KOPT-K1 (cell line): ENCODE measurements at regions not wholly inside any gene's neighbourhood (a gene's known extent, or its start where the extent isn't known, plus 50 kb on each side); places are given as distances from the start of the nearest gene placed in this dataset.
"Not testable (repeated sequence)": the region's sequence is repeated elsewhere in the genome, so short reads cannot be mapped to it uniquely, and the experiment has no call there.

ENCODE experiments used
- H3K27ac ChIP-seq: fragments of 200-600 bp; sonication (generic); 2 replicates; pipeline ENCODE4 v1.5.1; 2016; ENCODE audit warnings: antibody characterized with exemption, mild to moderate bottlenecking, low read depth, low read length; ENCODE audit not compliant: poor library complexity, severe bottlenecking
- H3K36me3 ChIP-seq: fragments of 200-600 bp; sonication (generic); 2 replicates; pipeline ENCODE4 v1.5.1; 2017; ENCODE audit warnings: antibody characterized with exemption, mild to moderate bottlenecking, low read length, moderate library complexity; ENCODE audit not compliant: insufficient read depth
- H3K9me3 ChIP-seq: fragments of 200-600 bp; sonication (generic); 2 replicates; pipeline ENCODE4 v1.5.1; 2017; ENCODE audit warnings: antibody characterized with exemption, low read length, mild to moderate bottlenecking; ENCODE audit not compliant: insufficient read depth, poor library complexity, severe bottlenecking

- no peaks in the 10 kb centered on the region for H3K9me3 ChIP-seq
- H3K36me3 ChIP-seq, result no peaks in the 10 kb centered on the region
- no peak overlapping the region for H3K27ac ChIP-seq
Measured at GRCh38 chr12:42887657-42888056, 298.1 kb upstream of the PRICKLE1 start.

DNA sequence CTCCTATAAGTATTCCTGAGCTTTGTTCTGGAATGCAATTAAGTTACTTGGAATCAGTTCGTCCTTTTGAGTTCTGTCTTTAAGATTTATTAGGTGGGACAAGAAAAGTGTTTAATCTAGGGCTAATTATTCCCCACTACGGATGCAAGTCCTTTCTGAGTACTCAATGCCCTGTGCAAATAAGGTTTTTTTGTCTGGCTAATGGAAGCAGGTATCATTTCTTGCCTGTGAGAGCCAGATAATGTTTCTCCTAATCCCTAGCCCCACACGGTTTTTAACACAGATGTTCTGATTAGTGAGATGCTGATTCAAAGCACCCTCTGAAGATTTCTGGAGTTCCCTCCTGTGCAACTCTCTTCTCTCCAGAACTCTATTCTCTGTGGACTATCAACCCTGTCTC, 296.6 kb upstream of the PRICKLE1 start:
- Histone ChIP-seq H3K9me3 (no peaks in the 10 kb centered on the region), H3K36me3 (no peaks in the 10 kb centered on the region), H3K27ac (no peak overlapping the region)

GRCh38 chr12:42885677-42886076, 296.1 kb upstream of the PRICKLE1 start:
- H3K27ac ChIP-seq, result no peak overlapping the region
- no peaks in the 10 kb centered on the region for H3K36me3 ChIP-seq
- H3K9me3 ChIP-seq, result no peaks in the 10 kb centered on the region

- Histone ChIP-seq H3K36me3 (no peaks in the 10 kb centered on the region), H3K9me3 (no peaks in the 10 kb centered on the region), H3K27ac (no peak overlapping the region)
Measured at GRCh38 chr12:42884116-42884515, 294.6 kb upstream of the PRICKLE1 start.

DNA sequence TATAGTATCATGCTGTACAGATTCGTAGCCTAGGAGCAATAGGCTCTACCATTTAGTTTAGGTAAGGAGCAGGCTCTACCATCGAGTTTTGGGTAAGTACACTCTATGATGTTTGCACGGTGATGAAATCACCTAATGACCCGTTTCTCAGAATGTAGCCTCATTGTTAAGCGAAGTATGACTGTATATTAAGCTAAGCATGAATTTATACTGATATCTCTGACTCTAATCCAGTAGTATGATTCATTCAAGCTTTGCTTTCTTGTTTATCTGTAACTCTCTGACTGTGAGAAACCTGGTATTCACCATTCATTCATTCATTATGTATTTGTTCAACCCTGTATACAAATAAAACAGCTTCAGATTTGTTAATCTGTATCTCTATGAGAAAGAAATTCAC, 283.9 kb upstream of the PRICKLE1 start:
- Histone ChIP-seq H3K27ac (no peak overlapping the region), H3K36me3 (no peaks in the 10 kb centered on the region), H3K9me3 (no peaks in the 10 kb centered on the region)

GRCh38 chr12:42871816-42872215, 282.3 kb upstream of the PRICKLE1 start:
- Histone ChIP-seq H3K27ac (no peak overlapping the region), H3K9me3 (no peaks in the 10 kb centered on the region), H3K36me3 (no peaks in the 10 kb centered on the region)

DNA sequence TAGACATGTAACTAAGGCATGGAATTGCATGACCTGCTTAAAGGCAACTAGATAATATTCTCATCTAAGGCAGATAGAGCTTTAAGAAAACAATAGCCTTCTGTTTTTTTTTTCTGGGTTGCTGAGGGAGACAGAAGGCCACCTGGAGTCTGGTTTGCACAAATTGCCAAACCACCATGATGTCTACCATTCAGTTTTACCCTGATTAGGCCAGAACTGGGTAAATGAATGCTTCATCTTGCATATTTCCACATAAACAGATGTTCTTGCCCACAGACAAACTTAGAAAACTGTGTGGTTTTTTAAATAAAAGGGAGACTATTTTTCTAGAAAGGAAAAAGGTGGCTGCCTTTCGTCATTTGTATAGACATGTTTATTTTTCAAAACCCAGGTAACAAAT, 278.7 kb upstream of the PRICKLE1 start:
- no peaks in the 10 kb centered on the region for H3K36me3 ChIP-seq
- H3K27ac ChIP-seq, result no peak overlapping the region
- no peaks in the 10 kb centered on the region for H3K9me3 ChIP-seq

- Histone ChIP-seq H3K27ac (no peak overlapping the region), H3K36me3 (no peaks in the 10 kb centered on the region), H3K9me3 (no peaks in the 10 kb centered on the region)
Measured at GRCh38 chr12:42865282-42865681, 275.7 kb upstream of the PRICKLE1 start.

DNA sequence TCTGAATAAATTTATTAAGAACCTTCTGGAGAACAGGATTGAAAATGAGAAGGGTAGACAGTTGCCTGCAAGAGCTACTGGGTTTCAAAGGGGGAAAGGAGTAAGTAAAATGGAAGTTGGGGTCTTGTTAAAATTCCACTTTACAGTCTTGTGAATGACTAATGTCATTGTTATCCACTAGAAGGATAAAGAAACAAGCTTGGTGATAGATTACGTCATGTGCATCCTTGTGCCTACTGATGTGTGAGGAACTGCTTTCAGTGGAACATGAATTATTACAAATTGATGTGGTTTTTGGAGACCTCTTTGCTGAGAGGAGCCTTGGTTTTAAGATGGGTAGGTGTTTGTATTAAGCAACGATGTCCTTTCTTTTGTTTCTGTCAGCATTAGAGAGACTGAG, 272.5 kb upstream of the PRICKLE1 start:
- Histone ChIP-seq H3K36me3 (no peaks in the 10 kb centered on the region), H3K27ac (no peak overlapping the region), H3K9me3 (no peaks in the 10 kb centered on the region)

DNA sequence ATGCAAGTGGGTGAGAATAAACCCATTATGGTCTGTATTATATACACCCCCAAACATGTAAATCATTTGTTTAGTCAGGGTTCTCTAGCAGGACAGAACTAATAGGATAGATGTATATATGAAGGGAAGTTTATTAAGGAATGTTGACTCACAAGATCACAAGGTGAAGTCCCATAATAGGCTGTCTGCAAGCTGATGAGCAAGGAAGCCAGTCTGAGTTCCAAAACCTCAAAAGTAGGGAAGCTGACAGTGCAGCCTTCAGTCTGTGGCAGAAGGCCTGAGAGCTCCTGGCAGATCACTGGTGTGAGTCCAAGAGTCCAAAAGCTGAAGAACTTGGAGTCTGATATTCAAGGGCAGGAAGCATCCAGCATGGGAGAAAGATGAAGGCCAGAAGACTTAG, 270.8 kb upstream of the PRICKLE1 start:
- H3K36me3 ChIP-seq, H3K27ac ChIP-seq, H3K9me3 ChIP-seq: not testable (repeated sequence)

GRCh38 chr12:42859612-42860011, 270.1 kb upstream of the PRICKLE1 start:
- H3K9me3 ChIP-seq, result no peaks in the 10 kb centered on the region
- no peaks in the 10 kb centered on the region for H3K36me3 ChIP-seq
- H3K27ac ChIP-seq, result no peak overlapping the region

DNA sequence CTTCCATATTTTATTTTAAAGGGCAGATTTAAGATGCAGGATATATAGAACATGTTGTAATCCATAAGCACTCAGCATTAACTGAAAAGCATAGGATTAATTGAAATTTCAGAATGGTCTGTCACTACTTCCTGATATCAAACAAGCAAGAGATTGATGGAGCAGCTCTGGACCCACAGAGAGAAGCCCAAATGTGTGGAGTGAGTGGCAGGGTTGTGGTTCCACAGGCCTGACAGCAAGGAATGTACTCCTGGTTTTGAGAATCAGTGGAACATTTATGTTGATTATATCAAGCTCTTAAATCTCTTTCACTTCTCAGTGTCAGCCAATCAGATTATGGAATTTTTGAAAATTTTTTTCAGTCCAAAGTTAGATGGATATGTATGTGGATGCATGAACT, 267.6 kb upstream of the PRICKLE1 start:
- Histone ChIP-seq H3K9me3 (no peaks in the 10 kb centered on the region), H3K27ac (no peak overlapping the region), H3K36me3 (no peaks in the 10 kb centered on the region)

DNA sequence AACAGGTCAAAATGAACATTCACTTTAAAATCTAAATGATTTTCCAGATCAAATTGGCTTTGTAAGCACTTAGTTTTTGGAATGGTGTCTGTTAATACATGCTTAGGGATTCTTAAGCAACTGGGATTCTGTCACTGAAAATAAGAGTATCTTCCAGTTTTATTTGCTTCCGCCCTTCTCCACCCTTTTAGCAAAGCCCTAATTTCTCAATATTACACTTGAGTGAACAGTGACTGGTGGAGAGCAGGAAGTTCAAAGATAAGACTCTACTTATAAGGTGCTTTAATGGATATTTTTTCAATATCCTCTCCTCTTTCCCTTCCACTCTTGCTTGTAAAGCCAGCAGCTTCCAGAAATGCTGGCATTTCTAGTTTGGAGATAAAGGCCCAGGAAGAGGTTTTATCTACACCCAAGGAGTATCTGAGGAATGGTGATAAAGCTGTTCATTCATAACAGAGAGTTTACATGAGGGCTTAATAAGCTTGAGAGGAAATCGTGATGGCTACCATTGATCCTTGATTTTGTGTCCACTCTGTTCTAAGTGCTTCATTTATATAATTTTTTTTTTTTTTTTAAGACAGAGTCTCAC, 265.9 kb upstream of the PRICKLE1 start:
- no peaks in the 10 kb centered on the region for H3K36me3 ChIP-seq
- no peaks in the 10 kb centered on the region for H3K9me3 ChIP-seq
- no peak overlapping the region for H3K27ac ChIP-seq

GRCh38 chr12:42854826-42855225, 265.3 kb upstream of the PRICKLE1 start:
- no peak overlapping the region for H3K27ac ChIP-seq
- no peaks in the 10 kb centered on the region for H3K36me3 ChIP-seq
- H3K9me3 ChIP-seq, result no peaks in the 10 kb centered on the region

- no peak overlapping the region for H3K27ac ChIP-seq
- H3K36me3 ChIP-seq, result no peaks in the 10 kb centered on the region
- no peaks in the 10 kb centered on the region for H3K9me3 ChIP-seq
Measured at GRCh38 chr12:42854208-42854607, 264.7 kb upstream of the PRICKLE1 start.

- Histone ChIP-seq H3K27ac (no peak overlapping the region), H3K36me3 (no peaks in the 10 kb centered on the region), H3K9me3 (no peaks in the 10 kb centered on the region)
Measured at GRCh38 chr12:42853370-42854140, 264.0 kb upstream of the PRICKLE1 start.
